MCF 10A (cell line): ENCODE measurements at regions not wholly inside any gene's neighbourhood (a gene's known extent, or its start where the extent isn't known, plus 50 kb on each side); places are given as distances from the start of the nearest gene placed in this dataset.

Experiments used
- BruUV-seq: library from RNA; stranded (reverse); fragments of 400-500 nt; replicated peaks from 2 replicates; lab custom pipeline; 2021; lab: Mats Ljungman, UMichigan
- CTCF ChIA-PET: fragments of 300-600 bp; sonication (Branson Sonifier 250); formaldehyde crosslinking; extraction: SDS; loops from one replicate; lab custom pipeline; 2021; ENCODE audit warnings: antibody characterized with exemption, inconsistent platforms; lab: Yijun Ruan, JAX
- POLR2A ChIA-PET: fragments of 300-600, 350-650 bp; sonication (Branson Sonifier 250); formaldehyde crosslinking; extraction: SDS; loops from one replicate; lab custom pipeline; 2020; ENCODE audit warnings: antibody characterized with exemption, inconsistent platforms; lab: Yijun Ruan, JAX
- DNase-seq: peaks from one replicate; pipeline ENCODE4 v3.0.0-alpha.2; 2018; ENCODE audit not compliant: unreplicated experiment
- H3K27ac Mint-ChIP-seq: one replicate; pipeline ENCODE4 v1.8.0; 2022; ENCODE audit warnings: mild to moderate bottlenecking, low read depth, mixed read lengths; ENCODE audit not compliant: unreplicated experiment
- H3K27me3 Mint-ChIP-seq: one replicate; pipeline ENCODE4 v1.8.0; 2022; ENCODE audit warnings: mixed read lengths; ENCODE audit not compliant: insufficient read depth, unreplicated experiment
- H3K36me3 Mint-ChIP-seq: one replicate; pipeline ENCODE4 v1.8.0; 2022; ENCODE audit warnings: mild to moderate bottlenecking, moderate library complexity, mixed read lengths; ENCODE audit not compliant: insufficient read depth, unreplicated experiment
- H3K4me1 Mint-ChIP-seq: one replicate; pipeline ENCODE4 v1.8.0; 2022; ENCODE audit warnings: mixed read lengths; ENCODE audit not compliant: insufficient read depth, unreplicated experiment
- H3K4me3 Mint-ChIP-seq: one replicate; pipeline ENCODE4 v1.8.0; 2022; ENCODE audit warnings: mild to moderate bottlenecking, moderate library complexity, mixed read lengths; ENCODE audit not compliant: unreplicated experiment
- H3K9me3 Mint-ChIP-seq: one replicate; pipeline ENCODE4 v1.8.0; 2022; ENCODE audit warnings: mixed read lengths; ENCODE audit not compliant: unreplicated experiment
- CTCF ChIP-seq: fragments of 200-600 bp; IDR thresholded peaks from one replicate; pipeline ENCODE4 v1.8.0; 2022; ENCODE audit warnings: antibody characterized with exemption, mild to moderate bottlenecking; ENCODE audit not compliant: unreplicated experiment
- intact Hi-C: fragments of 100-400 bp; cut with micrococcal nuclease; formaldehyde crosslinking; loops from 2 replicates; pipeline ENCODE4 v1.14.1; 2022

- CTCF ChIA-PET = no interaction called here
- Mint-ChIP-seq H3K27me3 (peaks cover 27% of the 10 kb centered on the region), H3K4me1 (no peaks in the 10 kb centered on the region), H3K4me3 (no peak overlapping the region), H3K9me3 (peaks cover 7% of the 10 kb centered on the region), H3K36me3 (no peaks in the 10 kb centered on the region), H3K27ac (no peak overlapping the region)
- DNase-seq = no peak
- intact Hi-C loops = no loop called here
- TF ChIP-seq CTCF = no peak
- no TSS peak for BruUV-seq
- POLR2A ChIA-PET = no interaction called here
Measured at GRCh38 chr1:29860056-29860455, 623.7 kb downstream of the PTPRU start.

- no peaks in the 10 kb centered on the region for H3K4me1 Mint-ChIP-seq
Measured at GRCh38 chr1:29859126-29859525, 622.8 kb downstream of the PTPRU start.

GRCh38 chr1:29858646-29859045 is 622.3 kb downstream of the PTPRU start:
- Mint-ChIP-seq H3K9me3 (peaks cover 7% of the 10 kb centered on the region), H3K36me3 (no peaks in the 10 kb centered on the region), H3K27ac (no peak overlapping the region), H3K27me3 (peaks cover 35% of the 10 kb centered on the region), H3K4me3 (no peak overlapping the region), H3K4me1 (no peaks in the 10 kb centered on the region)
- intact Hi-C loops = no loop called here
- ChIA-PET CTCF (no interaction called here), POLR2A (no interaction called here)
- TF ChIP-seq CTCF = no peak
- DNase-seq = no peak
- no TSS peak for BruUV-seq

More at GRCh38 chr1:29859126-29859525, 622.8 kb downstream of the PTPRU start:
- BruUV-seq = no TSS peak
- TF ChIP-seq CTCF = no peak
- ChIA-PET POLR2A (no interaction called here), CTCF (interaction anchor here (0.6 kb wide), 1 partner anchor 10 kb away, joined by 3 read pairs; no protein-coding TSS in a partner anchor)
- DNase-seq = no peak
- intact Hi-C loops = no loop called here
- Mint-ChIP-seq H3K27me3 (peaks cover 33% of the 10 kb centered on the region), H3K27ac (no peak overlapping the region), H3K9me3 (peaks cover 7% of the 10 kb centered on the region), H3K36me3 (no peaks in the 10 kb centered on the region), H3K4me3 (no peak overlapping the region)

GRCh38 chr1:29856340-29857114 is 620.2 kb downstream of the PTPRU start:
- CTCF ChIA-PET = interaction anchor here (0.5 kb wide), 1 partner anchor 256 kb away, joined by 3 read pairs; no protein-coding TSS in a partner anchor
- Mint-ChIP-seq H3K27me3 (peaks cover 56% of the 10 kb centered on the region), H3K36me3 (no peaks in the 10 kb centered on the region), H3K4me1 (no peaks in the 10 kb centered on the region), H3K27ac (no peak overlapping the region), H3K4me3 (no peak overlapping the region), H3K9me3 (peaks cover 7% of the 10 kb centered on the region)
- no peak for TF ChIP-seq CTCF
- intact Hi-C loops = no loop called here
- BruUV-seq = no TSS peak
- POLR2A ChIA-PET = interaction anchor here (0.6 kb wide), 1 partner anchor 626 kb away, joined by 3 read pairs; no protein-coding TSS in a partner anchor
- no peak for DNase-seq
